HT-29 (cell line): ENCODE measurements at regions not wholly inside any gene's neighbourhood (a gene's known extent, or its start where the extent isn't known, plus 50 kb on each side); places are given as distances from the start of the nearest gene placed in this dataset.

Source experiments
- DNase-seq: peaks from one replicate; pipeline ENCODE4 v3.0.0-alpha.2; 2015; ENCODE audit warnings: low spot score

DNA sequence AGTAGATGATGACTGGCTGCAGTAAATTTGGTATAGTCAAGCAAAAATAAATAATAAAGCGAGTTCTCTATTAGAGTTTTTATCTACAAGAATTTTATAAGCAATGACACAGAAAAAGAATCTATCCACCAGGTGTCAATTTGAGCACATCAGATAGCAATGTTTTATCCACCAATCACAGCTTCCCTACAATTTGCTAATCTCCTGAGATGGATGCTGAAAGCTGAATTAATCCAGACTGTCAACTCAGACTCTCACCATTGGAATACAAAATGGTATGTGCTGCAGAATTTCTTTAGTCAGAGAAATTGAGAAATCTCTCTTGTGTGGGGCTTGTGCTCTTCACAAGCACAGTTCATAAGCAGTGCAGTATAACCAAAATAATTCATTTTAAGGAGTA lies 888.9 kb upstream of the GHITM start:
- DNase-seq: no peak

DNA sequence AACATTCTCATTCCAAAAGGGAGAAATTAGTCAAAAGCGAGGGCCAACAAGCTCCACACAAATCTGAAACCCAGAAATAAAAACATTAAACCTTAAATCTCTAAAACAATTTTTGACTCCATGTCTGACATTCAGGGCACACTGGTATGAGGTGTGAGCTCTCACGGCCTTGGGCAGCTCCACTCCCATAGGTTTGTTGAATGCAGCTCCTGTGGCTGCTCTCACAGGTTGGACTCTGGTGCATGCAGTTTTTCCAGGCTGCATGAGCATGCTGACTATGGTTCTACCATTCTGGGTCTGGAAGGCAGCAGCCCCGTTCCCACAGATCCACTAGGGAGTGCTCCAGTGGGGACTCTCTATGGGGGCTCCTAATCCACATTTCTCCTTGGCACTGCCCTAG lies 887.1 kb upstream of the GHITM start:
- DNase-seq: no peak

DNA sequence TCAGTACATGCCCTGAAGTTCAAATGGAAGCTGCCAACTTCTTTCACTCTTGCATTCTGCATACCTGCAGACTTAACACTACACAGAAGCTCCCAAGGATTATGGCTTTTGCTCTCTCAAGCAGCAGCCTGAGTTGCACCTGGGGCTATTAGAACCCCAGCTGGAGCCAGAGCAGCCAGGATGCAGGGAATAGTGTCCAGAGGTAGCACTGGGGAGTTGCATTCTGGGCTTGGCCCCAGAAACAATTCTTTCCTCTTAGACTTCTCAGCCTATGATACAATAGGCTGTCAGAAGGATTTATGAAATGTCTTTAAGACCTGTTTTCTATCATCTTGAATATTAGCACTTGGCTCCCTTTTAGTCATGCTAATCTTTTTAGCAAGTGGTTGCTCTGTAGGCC lies 886.7 kb upstream of the GHITM start:
- no peak for DNase-seq

DNA sequence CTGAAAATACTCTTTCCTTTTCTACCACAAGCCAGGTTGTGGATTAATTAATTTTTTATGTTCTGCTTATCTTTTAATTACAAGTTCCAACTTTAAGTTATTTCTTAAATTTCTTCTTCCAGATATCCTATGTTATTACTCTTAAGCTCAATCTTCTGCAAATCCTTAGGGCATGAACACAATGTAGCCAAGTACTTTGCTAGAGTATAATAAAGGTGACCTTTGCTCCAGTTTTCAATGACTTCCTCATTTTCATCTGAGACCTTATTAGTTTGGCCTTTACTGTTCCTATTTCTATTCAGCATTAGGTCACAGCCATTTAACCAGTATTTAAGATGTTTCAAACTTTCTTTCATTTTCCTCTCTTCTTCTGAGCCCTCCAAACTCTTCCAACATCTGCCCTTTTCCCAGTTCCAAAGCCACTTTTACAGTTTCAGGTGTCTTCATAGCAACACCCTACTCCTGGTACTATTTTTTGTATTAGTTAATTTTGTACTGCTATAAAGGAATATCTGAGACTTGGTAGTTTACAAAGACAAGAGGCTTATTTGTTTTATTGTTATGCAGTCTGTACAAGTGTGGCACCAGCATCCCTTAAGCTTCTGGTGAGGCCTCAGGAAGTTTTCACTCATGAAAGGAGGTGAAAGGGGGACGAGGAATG lies 886.2 kb upstream of the GHITM start:
- no peak for DNase-seq

DNA sequence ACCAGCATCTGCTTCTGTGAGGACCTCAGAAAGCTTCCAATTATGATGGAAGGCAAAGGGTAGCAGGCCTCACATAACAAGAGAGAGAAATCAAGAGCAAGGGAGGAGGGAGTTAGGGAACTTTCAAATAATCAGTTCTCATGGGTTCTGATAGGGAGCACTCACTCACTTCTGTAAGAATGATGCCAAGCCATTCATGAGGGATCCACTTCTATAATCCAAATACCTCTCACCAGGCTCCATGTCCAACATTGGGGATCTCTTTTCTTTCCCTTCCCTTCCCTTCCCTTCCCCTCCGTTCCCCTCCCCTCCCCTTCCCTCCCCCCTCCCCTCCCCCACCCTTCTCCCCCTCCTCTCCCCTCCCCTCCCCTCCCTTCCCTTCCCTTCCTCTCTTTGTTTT lies 884.6 kb upstream of the GHITM start:
- DNase-seq: no peak

DNA sequence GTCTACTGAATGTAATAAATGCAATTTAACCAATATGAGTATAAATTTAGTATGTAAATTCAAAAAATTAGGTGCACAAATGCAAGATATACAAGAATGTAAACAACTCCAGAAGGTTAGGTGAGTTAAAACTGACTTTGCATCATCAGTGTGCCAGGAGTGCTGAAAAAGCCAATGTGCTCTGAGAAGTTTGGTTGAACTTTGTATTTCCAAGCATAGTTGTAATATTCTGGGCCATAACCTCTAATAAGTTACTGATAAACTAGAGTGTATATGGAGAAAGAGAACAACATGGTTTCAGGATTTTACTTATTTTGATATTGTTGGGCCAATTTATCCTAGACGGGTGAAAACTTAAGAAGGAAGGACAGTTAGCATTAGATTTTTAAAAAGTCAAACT lies 876.9 kb upstream of the GHITM start:
- no peak for DNase-seq

DNA sequence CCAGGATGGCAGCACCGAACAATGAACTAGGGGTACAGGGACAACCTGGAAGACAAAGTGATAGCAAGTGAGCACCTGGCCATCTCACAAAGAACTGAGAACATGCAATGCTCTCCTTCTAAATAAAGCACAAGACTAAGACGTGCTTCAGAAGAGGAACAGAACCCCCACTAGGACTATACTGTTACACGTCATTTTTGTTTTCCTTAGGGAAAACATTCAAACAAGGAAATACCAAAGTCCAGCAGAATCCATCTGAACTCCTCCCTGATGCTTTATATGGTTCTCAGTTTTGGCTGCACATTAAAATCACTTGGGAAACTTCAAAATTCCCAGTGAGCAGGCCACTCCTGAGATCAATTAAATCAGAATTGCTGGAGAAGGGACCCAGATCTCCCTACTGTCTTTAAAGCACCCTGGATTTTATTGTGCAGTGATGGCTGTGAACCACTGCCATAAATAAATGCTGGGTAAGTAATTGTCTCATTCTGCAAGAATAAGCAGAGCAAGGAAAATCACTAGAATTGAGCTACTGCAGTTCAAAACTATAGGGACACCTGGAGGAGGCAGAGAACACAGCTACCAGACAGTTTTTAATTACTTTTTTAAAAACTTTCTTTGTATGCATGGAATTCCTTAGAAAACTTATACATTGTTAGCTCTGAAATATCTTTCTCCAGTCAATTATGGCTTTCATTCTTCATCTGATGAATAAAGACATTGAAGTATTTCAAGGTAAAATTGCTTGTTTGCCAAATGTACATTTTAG lies 866.5 kb upstream of the GHITM start:
- no peak for DNase-seq

DNA sequence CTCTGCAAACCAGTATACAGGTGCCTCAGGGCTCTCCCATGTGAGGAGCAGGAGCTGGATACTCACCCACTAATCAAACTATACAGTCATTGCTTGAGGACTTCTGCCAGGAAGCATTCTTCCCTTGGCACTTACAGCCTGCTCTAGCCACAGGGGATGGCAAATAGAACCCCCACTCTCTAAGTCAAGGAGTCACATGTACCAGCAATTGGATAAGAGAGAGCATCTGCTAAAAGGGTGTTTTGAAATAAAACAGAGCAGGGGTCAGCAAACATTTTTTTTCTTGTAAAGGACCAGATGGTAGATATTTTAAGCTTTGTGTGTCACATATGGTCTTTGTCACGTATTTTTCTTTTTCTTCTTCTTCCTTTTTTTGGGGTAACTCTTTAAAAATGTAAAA lies 865.2 kb upstream of the GHITM start:
- DNase-seq: no peak

DNA sequence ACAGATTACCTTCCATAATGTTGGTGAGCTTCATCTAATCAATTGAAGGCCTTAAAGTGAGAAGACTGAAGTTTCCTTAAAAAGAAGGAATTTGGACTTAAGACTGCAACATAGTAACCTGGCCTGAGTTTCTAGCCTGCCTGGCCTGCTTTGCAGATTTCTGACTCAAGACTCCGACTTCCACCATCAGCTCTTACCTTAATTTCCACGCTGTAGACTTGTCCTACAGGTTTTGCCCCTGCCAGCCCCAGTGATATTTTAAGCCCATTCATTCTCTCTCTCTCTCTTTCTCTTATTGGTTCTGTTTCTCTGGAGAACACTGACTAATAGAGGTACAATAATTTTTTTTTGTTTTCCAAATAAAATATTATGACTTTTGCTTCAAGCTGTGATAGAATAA lies 862.3 kb upstream of the GHITM start:
- DNase-seq: no peak

DNA sequence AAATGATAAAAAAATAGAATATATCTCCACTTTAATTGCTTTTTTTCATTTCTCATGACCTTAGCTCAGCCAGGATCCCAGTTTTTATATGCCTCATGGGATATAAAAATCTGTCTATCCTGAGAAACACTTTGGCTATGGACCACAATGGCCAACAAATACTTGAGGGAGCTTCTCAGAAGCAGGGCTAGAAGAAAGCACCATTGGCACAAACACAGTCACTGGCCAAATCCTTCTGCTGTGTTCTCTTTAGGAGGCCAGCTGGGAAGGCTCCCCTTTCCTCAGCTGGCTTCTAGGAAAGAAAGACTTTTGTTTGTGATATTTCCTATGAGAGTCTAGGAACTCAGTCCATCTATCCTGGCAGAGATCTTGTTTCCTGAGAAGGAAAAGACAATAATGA lies 856.2 kb upstream of the GHITM start:
- DNase-seq: no peak

DNA sequence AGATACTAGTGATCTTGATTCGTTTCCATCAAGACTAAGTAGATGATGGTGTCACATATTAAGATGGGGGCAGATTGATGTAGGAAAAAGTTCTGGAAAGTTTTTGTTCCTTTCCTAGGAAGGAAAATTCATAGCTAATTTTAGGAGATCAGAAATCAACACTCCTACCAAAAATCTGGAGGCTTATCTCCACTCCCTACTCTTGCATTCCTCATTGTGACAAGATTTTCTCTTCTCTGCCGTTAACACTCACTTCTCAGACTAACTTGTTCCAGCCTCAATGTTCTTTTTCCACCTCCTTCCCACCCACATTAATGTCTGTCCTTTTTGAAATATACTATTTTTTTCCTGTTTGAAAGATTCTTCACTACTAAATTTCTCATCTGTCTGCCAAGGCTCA lies 851.9 kb upstream of the GHITM start:
- no peak for DNase-seq

DNA sequence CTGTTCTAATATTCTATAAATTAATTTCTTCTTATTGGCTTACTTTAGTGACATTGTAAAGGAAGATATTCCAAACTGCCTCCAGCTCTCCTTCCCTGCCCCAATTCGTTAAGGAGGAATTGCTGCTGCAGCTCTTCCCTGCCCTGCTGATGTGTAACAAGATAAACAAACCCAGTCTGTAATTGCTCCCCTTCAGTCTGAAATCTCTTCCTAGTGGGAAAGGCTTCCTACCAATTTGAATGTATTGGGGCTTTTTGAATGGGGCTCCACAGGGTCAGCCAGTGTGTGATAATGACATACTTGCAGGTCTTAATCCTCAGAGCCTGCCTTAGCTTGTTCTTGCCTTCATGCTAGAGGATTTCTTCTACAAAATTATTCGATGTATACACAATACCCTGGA lies 849.9 kb upstream of the GHITM start:
- no peak for DNase-seq

DNA sequence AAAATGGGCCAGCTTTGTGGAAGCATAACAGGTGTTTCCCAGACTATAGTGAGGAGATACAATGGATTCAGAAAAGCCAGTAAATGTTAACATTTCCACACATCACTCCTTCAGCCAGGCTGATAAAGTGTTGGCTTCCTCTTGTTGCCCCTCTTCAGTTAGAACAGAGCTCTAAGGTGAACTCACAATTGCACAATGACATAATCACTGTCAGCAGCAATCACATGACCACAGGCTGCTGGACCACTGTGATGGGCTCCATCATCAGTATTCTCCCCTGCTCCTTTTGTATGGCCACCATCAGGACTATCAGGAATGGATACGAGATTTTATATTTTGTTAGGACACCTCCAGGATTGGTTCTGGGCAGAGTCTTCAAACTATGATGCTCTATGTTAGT lies 849.4 kb upstream of the GHITM start:
- DNase-seq: no peak

DNA sequence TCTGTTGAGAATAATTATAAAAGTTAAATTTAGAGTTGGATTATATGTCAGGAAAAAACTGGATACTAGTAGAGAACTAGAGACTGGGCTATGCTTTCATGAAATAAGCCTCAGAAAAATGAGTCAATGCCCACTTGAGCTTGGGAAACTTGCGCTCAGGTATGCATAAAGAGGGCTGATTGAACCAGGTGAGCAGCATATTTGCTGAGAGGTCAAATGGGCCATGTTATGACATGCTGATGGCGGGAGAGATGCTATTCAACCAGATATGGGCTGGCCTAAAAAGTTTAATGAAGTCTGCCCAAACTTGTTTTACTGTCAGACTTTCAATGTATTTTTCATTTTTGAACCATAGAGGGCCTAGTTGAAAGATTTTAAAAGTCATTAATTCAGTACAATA lies 837.6 kb upstream of the GHITM start:
- DNase-seq: no peak

DNA sequence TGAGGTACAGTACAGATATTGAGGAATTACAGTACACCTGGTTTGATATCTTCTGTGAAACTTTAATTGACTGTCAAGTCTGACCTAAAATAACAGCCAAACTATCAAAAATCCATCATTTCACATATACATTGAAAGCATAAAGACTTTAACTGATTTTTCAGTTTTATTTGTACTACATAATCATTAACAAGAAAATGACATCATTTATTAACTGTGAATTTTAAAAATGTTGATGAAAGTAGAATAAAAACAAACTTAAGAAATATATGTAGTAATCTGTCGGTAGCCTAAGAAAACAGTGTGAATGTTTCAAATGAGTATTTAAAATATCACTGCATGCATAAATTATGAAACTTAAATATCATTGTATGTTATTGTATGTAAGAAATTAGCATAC lies 836.7 kb upstream of the GHITM start:
- no peak for DNase-seq

DNA sequence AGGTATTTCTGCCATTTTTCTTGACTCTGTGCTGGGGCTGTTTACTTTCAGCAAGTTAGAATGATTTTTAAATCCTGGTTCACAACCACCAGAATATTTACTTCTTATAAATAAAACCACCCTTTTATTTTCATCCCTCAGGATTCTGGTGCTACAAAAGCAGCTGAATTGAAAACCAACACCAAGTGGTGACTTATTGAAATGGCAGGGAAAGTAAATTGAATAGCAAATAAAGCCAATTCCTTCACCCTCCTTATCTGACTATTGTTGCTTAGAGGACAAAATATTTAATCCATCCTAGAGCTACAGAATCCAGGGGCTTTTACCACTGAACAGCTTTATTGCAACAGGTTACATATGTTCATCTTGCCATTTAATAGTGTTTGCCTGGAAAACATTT lies 828.6 kb upstream of the GHITM start:
- no peak for DNase-seq

DNA sequence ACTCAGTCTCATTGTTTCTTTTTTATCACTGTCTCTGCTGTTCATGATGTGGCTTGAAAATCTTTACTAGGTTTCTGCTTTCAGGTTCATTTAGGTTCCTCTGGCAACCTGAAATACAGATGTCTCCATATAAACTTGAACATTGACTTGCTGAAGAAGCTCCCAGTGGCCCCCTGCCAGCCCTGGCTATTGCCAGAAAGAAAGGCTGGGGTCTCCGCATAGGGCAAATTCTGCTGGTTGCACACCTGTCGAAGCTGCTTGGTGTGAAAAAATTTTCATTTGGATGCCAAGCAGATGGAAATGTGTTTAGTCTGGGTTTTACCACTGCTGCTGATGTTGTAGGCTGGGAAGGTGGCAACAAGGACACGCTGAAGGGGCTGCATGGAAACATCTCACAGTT lies 826.7 kb upstream of the GHITM start:
- DNase-seq: no peak

DNA sequence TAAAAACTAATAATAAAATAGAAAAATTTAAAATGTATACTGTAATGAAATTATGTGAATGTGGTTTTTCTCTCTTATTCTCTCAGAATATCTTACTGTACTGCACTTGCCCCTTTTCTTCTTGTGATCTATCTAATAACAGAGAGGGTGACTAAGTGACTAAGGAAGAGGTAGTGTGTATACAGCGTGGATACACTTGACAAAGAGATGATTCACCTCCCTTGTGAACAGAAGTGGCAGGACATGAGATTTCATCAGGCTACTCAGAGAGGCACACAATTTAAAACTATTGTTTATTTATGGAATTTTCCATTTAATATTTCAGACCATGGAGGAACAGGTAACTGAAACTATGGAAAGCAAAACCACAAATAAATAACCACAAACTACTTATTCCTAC lies 806.6 kb upstream of the GHITM start:
- DNase-seq: no peak

DNA sequence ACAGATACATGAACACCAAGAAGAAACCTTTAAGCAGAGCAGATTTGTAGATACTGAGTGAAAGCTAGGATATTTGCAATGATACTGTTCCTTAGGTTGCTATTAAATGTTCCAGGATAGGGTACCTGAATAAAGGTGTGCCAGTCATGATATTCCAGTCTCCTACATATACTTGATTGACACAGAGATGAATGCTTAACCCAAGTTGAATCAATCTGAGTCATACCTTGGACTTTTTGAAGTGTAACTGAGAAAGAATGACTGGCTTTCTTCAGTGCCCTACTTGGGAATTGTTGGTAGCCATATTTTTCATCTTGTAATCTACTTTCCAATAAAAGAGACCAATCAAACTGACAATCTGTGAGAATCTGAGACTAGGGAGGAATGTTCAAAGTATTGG lies 805.7 kb upstream of the GHITM start:
- no peak for DNase-seq

DNA sequence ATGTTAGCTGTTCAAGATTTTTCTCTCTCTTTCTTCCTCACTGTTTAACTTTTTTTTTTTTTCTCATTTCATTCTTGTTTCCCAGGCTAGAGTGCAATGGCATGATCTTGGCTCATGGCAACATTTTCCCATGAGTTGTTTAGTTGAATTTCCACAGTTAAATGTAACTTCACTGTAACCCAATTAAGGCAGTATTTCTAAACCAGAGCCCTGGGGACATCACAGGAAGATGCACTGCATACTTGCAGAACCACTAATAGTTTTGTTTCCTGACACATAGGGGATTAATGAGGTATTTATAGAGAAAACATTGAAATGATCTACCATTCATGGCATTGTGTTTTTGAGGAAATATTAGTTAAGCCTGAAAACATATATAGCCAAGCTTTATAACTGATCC lies 795.6 kb upstream of the GHITM start:
- DNase-seq: no peak

DNA sequence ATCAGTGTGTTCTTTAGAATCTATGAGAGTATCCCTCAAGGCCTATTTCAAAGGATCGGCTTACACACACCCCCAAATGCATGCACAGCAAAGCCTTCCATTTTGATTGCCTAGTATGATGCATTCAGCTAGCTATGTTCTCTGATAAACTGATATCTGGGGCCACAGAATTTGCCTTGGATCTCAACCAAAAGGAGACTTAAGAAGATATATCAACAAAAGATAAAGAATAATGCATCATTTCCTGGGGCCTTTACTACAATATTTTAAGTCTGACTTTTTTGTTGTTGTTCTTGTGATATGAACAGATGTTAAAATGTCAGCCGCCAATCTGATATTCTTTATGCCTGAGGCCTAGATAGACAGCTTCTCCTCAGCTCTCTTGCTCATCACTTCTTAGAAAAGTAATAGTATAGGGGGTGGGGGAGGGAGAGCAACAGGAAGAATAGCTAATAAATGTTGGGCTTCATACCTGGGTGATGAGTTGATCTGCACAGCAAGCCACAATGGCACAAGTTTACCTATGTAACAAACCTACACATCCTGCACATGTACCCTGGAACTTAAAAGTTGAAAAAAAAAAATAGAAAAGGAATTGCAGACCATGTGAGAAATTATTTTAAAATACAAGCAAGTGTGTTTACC lies 792.9 kb upstream of the GHITM start:
- DNase-seq: no peak

DNA sequence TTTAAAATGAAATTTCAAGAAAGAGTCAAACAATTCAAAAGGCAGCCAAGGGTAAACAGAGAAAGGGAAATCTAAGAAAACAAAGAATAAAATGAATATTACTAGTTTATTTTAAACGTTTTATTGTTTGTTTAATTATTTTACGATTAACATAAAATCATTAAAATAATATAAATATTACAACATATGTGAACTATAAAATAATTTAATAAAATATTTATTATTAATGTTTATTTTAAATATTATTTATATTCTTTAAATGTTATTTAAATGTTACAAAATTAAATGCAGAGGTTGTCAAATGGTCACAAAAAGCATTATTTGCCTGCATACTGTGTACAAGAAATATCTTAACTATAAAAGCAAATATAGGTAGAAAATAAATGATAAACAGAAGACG lies 786.7 kb upstream of the GHITM start:
- DNase-seq: no peak

DNA sequence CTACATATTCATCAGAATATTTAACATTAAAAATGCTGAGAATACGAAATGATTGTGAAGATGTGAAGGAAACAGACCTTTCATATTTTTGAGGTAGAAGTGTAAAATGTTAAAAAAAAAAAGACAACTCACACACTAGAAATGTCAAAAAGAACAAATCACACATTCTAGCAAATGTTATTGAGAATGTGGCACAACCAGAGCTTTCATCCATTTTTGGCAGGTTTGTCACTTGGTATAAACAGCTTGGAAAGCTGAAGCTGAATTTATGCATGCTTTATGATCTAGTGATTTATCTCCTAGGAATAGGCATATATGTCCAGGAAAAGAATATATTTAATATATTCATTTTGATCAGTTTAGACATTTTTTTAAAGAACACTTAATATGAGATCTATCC lies 784.9 kb upstream of the GHITM start:
- no peak for DNase-seq
